Loucy (cell line): ENCODE measurements at regions not wholly inside any gene's neighbourhood (a gene's known extent, or its start where the extent isn't known, plus 50 kb on each side); places are given as distances from the start of the nearest gene placed in this dataset.
A peak's percentile ranks its signal among the peaks of the same experiment; 100 is the strongest.
"Not testable (repeated sequence)": the region's sequence is repeated elsewhere in the genome, so short reads cannot be mapped to it uniquely, and the experiment has no call there.

Experiments
- H2AFZ ChIP-seq: fragments of 200-600 bp; sonication (generic); 2 replicates; pipeline ENCODE4 v1.6.0; 2016; ENCODE audit warnings: antibody characterized with exemption, mild to moderate bottlenecking, low read length, moderate library complexity
- H3F3A ChIP-seq: fragments of 200-600 bp; 2 replicates; pipeline ENCODE4 v1.6.0; 2016; ENCODE audit warnings: antibody characterized with exemption, low read depth, mild to moderate bottlenecking
- H3K27me3 ChIP-seq: fragments of 200-600 bp; sonication (generic); 2 replicates; pipeline ENCODE4 v1.6.1; 2014; ENCODE audit warnings: low read length, mild to moderate bottlenecking; ENCODE audit not compliant: insufficient read depth, poor library complexity, severe bottlenecking
- H3K36me3 ChIP-seq: fragments of 200-600 bp; sonication (generic); 2 replicates; pipeline ENCODE4 v1.6.1; 2016; ENCODE audit warnings: low read length; ENCODE audit not compliant: insufficient read depth
- H3K4me1 ChIP-seq: fragments of 200-600 bp; sonication (generic); 2 replicates; pipeline ENCODE4 v1.5.1; 2014; ENCODE audit warnings: low read length, mild to moderate bottlenecking; ENCODE audit not compliant: insufficient read depth, poor library complexity, severe bottlenecking
- H3K4me2 ChIP-seq: fragments of 200-600 bp; sonication (generic); 2 replicates; pipeline ENCODE4 v1.6.0; 2014; ENCODE audit warnings: antibody characterized with exemption, low read length, low read depth, mild to moderate bottlenecking; ENCODE audit not compliant: poor library complexity, severe bottlenecking
- H3K4me3 ChIP-seq: fragments of 200-600 bp; sonication (generic); 2 replicates; pipeline ENCODE4 v1.5.1; 2014; ENCODE audit warnings: low read length, mild to moderate bottlenecking, mixed read lengths; ENCODE audit not compliant: poor library complexity, severe bottlenecking
- H3K79me2 ChIP-seq: fragments of 200-600 bp; sonication (generic); 2 replicates; pipeline ENCODE4 v1.6.1; 2014; ENCODE audit warnings: low read length; ENCODE audit not compliant: insufficient read depth
- H3K9ac ChIP-seq: fragments of 200-600 bp; sonication (generic); 2 replicates; pipeline ENCODE4 v1.6.0; 2014; ENCODE audit warnings: mild to moderate bottlenecking, low read depth, low read length, moderate library complexity; ENCODE audit not compliant: poor library complexity, severe bottlenecking
- H3K9me2 ChIP-seq: fragments of 200-600 bp; sonication (generic); replicated peaks from 2 replicates; pipeline ENCODE4 v1.6.1; 2016; ENCODE audit warnings: low read depth, low read length, mixed read lengths
- H3K9me3 ChIP-seq: fragments of 200-600 bp; sonication (generic); 2 replicates; pipeline ENCODE4 v1.6.1; 2014; ENCODE audit warnings: mild to moderate bottlenecking, antibody characterized with exemption, low read length, low read depth; ENCODE audit not compliant: insufficient read depth
- H4K20me1 ChIP-seq: fragments of 200-600 bp; sonication (generic); 2 replicates; pipeline ENCODE4 v1.6.0; 2014; ENCODE audit warnings: antibody characterized with exemption, low read length, mild to moderate bottlenecking; ENCODE audit not compliant: insufficient read depth, poor library complexity, severe bottlenecking
- EZH2phosphoT487 ChIP-seq: fragments of 200-600 bp; IDR thresholded peaks from 2 replicates; pipeline ENCODE4 v1.6.1; 2018; ENCODE audit warnings: antibody characterized with exemption, mild to moderate bottlenecking, moderate library complexity, borderline replicate concordance
- TF ChIP-seq, protein P1 (sequence below): fragments of 200-600 bp; sonication (generic); conservative IDR thresholded peaks from 2 replicates; pipeline ENCODE4 v1.5.1; 2014; ENCODE audit warnings: mild to moderate bottlenecking, antibody characterized with exemption, low read length

DNA sequence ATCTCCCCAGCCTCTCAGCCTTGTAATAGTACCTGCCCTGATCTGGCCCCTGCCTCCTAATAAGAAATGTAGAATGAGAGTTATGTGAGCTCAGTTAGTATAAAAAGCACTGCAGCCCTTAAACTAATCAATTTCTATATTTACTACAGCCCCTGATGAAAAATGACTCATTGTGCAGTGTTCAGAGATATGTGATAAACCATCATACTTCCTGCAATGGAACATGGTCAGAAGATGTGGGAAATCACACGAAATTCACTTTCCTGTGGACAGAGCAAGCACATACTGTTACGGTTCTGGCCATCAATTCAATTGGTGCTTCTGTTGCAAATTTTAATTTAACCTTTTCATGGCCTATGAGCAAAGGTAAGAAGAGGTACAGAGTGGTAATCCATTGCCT, 176.8 kb upstream of the PDE4B start:
- Histone ChIP-seq H3K4me3 (no peak overlapping the region), H3K9me3 (no peaks in the 10 kb centered on the region), H2AFZ (no peak overlapping the region), H3K27me3 (no peaks in the 10 kb centered on the region), H3K9ac (no peak overlapping the region), H3K79me2 (no peaks in the 10 kb centered on the region), H4K20me1 (no peaks in the 10 kb centered on the region), H3K36me3 (no peaks in the 10 kb centered on the region), H3K9me2 (no peaks in the 10 kb centered on the region), H3K4me1 (peaks cover 12% of the 10 kb centered on the region), H3F3A (0 out of 2 replicates have a peak, but pooled peaks cover 2% of the 10 kb centered on the region), H3K4me2 (no peak overlapping the region)
- TF ChIP-seq, protein P1, sequence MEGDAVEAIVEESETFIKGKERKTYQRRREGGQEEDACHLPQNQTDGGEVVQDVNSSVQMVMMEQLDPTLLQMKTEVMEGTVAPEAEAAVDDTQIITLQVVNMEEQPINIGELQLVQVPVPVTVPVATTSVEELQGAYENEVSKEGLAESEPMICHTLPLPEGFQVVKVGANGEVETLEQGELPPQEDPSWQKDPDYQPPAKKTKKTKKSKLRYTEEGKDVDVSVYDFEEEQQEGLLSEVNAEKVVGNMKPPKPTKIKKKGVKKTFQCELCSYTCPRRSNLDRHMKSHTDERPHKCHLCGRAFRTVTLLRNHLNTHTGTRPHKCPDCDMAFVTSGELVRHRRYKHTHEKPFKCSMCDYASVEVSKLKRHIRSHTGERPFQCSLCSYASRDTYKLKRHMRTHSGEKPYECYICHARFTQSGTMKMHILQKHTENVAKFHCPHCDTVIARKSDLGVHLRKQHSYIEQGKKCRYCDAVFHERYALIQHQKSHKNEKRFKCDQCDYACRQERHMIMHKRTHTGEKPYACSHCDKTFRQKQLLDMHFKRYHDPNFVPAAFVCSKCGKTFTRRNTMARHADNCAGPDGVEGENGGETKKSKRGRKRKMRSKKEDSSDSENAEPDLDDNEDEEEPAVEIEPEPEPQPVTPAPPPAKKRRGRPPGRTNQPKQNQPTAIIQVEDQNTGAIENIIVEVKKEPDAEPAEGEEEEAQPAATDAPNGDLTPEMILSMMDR: no peak
- TF ChIP-seq EZH2phosphoT487: no peak

DNA sequence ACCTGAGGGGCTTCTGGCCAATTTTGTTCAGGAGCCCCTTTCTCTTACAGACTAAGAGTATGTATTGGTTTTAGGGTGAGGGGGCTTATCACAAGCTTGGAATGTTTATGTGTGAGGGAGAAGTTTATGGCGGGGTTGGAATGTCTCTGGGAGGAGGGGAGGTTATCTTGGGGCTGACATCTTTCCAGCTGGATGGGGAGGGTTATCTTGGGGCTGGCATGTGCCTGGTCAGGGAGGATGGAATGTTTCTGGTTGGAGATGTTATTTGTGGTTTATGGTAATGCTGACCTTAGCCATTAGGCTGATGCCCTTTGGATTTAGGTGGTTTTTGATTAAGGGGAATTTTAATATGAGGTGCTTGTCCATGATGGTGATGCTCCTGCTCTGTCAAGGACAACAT, 171.0 kb upstream of the PDE4B start:
- not testable (repeated sequence) for H2AFZ ChIP-seq, H3K9ac ChIP-seq, H3K79me2 ChIP-seq, H4K20me1 ChIP-seq, H3K27me3 ChIP-seq, H3K4me3 ChIP-seq, H3K36me3 ChIP-seq, H3K9me2 ChIP-seq, H3F3A ChIP-seq, H3K9me3 ChIP-seq
- H3K4me2 ChIP-seq: peak overlapping the region; percentile 32
- peaks cover 13% of the 10 kb centered on the region for H3K4me1 ChIP-seq

DNA sequence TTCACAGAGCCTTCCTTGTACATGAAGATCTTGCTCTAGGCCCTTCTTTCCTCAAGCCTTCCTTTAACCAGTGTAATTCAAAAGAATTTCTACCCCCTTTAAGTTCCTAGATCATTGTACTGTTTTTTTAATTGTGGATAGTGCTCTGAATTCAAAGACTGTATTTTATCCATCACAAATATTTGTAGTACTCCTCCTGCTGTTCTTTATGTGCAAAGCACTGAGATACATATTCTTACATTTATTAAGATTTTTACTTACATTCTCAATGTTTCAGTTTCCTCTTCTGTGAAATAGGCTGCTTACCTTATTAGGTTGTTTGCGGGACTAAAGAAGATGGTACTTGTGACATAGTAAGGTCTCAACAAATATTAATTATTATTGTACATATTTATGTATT, 168.8 kb upstream of the PDE4B start:
- Histone ChIP-seq H3K27me3 (no peaks in the 10 kb centered on the region), H3K4me3 (no peak overlapping the region), H3F3A (0 out of 2 replicates have a peak, but pooled peaks cover 2% of the 10 kb centered on the region), H3K4me1 (peaks cover 11% of the 10 kb centered on the region), H3K9me2 (no peaks in the 10 kb centered on the region), H3K4me2 (no peak overlapping the region), H3K79me2 (no peaks in the 10 kb centered on the region), H2AFZ (no peak overlapping the region), H4K20me1 (no peaks in the 10 kb centered on the region), H3K9ac (no peak overlapping the region), H3K36me3 (no peaks in the 10 kb centered on the region), H3K9me3 (no peaks in the 10 kb centered on the region)
- TF ChIP-seq EZH2phosphoT487: no peak
- TF ChIP-seq, protein P1: peak; percentile 26

DNA sequence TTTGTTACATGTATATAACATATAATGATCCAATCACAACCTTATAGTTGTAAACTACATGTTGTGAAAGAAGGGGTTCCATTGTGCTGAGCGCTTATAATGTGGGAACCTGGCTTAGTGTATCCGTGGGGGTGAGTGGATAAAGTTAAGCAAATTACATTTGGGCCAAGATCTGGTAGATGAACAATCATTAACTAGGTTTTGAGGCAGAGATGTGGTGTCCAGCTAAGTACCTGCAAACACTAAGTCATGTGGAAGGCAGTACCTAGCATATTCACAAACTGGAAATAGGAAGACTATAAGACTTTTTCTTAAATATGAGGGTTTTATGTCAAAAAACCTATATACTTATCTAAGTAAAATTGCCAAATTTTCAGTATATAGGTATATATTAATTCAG, 167.2 kb upstream of the PDE4B start:
- H3K4me1 ChIP-seq: peaks cover 11% of the 10 kb centered on the region
- no peak overlapping the region for H3K4me3 ChIP-seq
- 0 out of 2 replicates have a peak, but pooled peaks cover 2% of the 10 kb centered on the region for H3F3A ChIP-seq
- H3K9me2 ChIP-seq: no peaks in the 10 kb centered on the region
- TF ChIP-seq, protein P1: no peak
- TF ChIP-seq EZH2phosphoT487: no peak
- H3K27me3 ChIP-seq: no peaks in the 10 kb centered on the region
- no peaks in the 10 kb centered on the region for H3K36me3 ChIP-seq
- H3K9ac ChIP-seq: no peak overlapping the region
- H2AFZ ChIP-seq: no peak overlapping the region
- H3K79me2 ChIP-seq: no peaks in the 10 kb centered on the region
- no peaks in the 10 kb centered on the region for H4K20me1 ChIP-seq
- H3K4me2 ChIP-seq: no peak overlapping the region
- H3K9me3 ChIP-seq: no peaks in the 10 kb centered on the region
